ENCODE measurements at regions not wholly inside any gene's neighbourhood (a gene's known extent, or its start where the extent isn't known, plus 50 kb on each side); places are given as distances from the start of the nearest gene placed in this dataset.

DNA sequence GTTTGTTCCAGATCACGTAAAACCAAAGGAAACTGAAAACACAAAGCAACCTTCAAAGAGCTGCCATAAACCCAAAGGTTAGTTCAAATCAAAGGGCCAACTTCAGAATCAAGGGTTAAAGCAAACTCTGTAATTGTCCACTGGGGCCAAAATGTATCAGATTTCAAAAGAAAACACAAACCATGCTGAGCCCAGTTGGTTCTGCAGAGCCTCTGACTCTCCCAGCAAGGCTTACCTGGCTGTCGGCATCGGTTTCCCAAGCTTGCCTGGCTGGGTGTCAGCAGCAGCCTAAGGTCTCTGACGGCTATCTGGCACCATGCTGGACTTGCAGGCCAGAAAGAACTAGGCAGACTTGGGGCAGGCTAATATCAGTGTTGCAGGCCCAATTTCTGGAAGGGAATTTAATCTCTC is 125.3 kb downstream of the DAD1 start:
- TF ChIP-seq, protein P1, sequence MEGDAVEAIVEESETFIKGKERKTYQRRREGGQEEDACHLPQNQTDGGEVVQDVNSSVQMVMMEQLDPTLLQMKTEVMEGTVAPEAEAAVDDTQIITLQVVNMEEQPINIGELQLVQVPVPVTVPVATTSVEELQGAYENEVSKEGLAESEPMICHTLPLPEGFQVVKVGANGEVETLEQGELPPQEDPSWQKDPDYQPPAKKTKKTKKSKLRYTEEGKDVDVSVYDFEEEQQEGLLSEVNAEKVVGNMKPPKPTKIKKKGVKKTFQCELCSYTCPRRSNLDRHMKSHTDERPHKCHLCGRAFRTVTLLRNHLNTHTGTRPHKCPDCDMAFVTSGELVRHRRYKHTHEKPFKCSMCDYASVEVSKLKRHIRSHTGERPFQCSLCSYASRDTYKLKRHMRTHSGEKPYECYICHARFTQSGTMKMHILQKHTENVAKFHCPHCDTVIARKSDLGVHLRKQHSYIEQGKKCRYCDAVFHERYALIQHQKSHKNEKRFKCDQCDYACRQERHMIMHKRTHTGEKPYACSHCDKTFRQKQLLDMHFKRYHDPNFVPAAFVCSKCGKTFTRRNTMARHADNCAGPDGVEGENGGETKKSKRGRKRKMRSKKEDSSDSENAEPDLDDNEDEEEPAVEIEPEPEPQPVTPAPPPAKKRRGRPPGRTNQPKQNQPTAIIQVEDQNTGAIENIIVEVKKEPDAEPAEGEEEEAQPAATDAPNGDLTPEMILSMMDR (IDR thresholded peaks at IDR 0.05), result no peak
- peaks cover 9% of the 10 kb centered on the region for H3K4me1 Mint-ChIP-seq
- H3K79me2 ChIP-seq (ENCODE audit: insufficient read depth, low read length), result no peaks in the 10 kb centered on the region
- no peak overlapping the region for H3K4me3 Mint-ChIP-seq
- no peak for DNase-seq
- H3K27ac ChIP-seq (ENCODE audit: low read depth in 1 of 2, low read length in 2 of 2), result no peak overlapping the region
- no peak overlapping the region for H3K27ac Mint-ChIP-seq
- WGBS (ENCODE audit: insufficient coverage), result 90% methylated on average over 4 of the region's 4 CpGs
- no peaks in the 10 kb centered on the region for H3K9me3 ChIP-seq (replicated peaks in 1 of 2; ENCODE audit: control insufficient read depth in 1 of 2, insufficient read depth in 1 of 2, low read length in 2 of 2)
- no peak overlapping the region for H3K9ac ChIP-seq (ENCODE audit: insufficient read depth, low read length, poor library complexity, severe bottlenecking)
- no peak overlapping the region for H2AFZ ChIP-seq (ENCODE audit: insufficient read depth, low read depth, low read length, poor library complexity, severe bottlenecking)
- no peak overlapping the region for H3K4me2 ChIP-seq (replicated peaks; ENCODE audit: extremely low read depth, low read length, poor library complexity, severe bottlenecking)
- no peaks in the 10 kb centered on the region for H3K27me3 Mint-ChIP-seq (ENCODE audit: low read depth in 3 of 3)
- intact Hi-C loops (cut with micrococcal nuclease), result no loop called here
- H4K20me1 ChIP-seq (ENCODE audit: insufficient read depth, low read length), result no peaks in the 10 kb centered on the region
- H3K36me3 ChIP-seq (replicated peaks in 1 of 2; ENCODE audit: control insufficient read depth in 1 of 2, insufficient read depth in 2 of 2, low read length in 2 of 2), result no peaks in the 10 kb centered on the region
- no peaks in the 10 kb centered on the region for H3K27me3 ChIP-seq (ENCODE audit: control insufficient read depth in 2 of 2, insufficient read depth in 2 of 2, low read length in 2 of 2)
- no peaks in the 10 kb centered on the region for H3K4me1 ChIP-seq (ENCODE audit: control insufficient read depth in 1 of 2, insufficient read depth in 2 of 2, low read length in 2 of 2)
- no peaks in the 10 kb centered on the region for H3K36me3 Mint-ChIP-seq
- no peaks in the 10 kb centered on the region for H3K9me3 Mint-ChIP-seq
- no peak overlapping the region for H3K4me3 ChIP-seq (replicated peaks in 1 of 3; ENCODE audit: low read depth in 2 of 3, low read length in 3 of 3)

DNA sequence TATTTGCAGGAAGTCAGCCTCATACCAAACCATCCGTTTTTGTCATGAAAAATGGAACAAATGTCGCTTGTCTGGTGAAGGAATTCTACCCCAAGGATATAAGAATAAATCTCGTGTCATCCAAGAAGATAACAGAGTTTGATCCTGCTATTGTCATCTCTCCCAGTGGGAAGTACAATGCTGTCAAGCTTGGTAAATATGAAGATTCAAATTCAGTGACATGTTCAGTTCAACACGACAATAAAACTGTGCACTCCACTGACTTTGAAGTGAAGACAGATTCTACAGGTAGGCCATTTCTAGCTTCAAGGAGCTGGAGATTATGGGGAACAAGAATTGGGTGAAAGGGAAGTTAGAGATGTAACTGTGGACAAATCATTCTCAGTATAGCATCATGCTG is 126.1 kb downstream of the DAD1 start:
- no peaks in the 10 kb centered on the region for H3K36me3 ChIP-seq (replicated peaks in 1 of 2; ENCODE audit: control insufficient read depth in 1 of 2, insufficient read depth in 2 of 2, low read length in 2 of 2)
- no peak overlapping the region for H3K9ac ChIP-seq (ENCODE audit: insufficient read depth, low read length, poor library complexity, severe bottlenecking)
- no peaks in the 10 kb centered on the region for H3K9me3 ChIP-seq (replicated peaks in 1 of 2; ENCODE audit: control insufficient read depth in 1 of 2, insufficient read depth in 1 of 2, low read length in 2 of 2)
- Mint-ChIP-seq H3K4me3 (no peak overlapping the region), H3K4me1 (peaks cover 9% of the 10 kb centered on the region), H3K36me3 (no peaks in the 10 kb centered on the region), H3K27me3 (ENCODE audit: low read depth in 3 of 3) (no peaks in the 10 kb centered on the region), H3K27ac (no peak overlapping the region), H3K9me3 (no peaks in the 10 kb centered on the region)
- H3K4me2 ChIP-seq (replicated peaks; ENCODE audit: extremely low read depth, low read length, poor library complexity, severe bottlenecking), result no peak overlapping the region
- intact Hi-C loops (cut with micrococcal nuclease), result no loop called here
- no peak overlapping the region for H3K4me3 ChIP-seq (replicated peaks in 1 of 3; ENCODE audit: low read depth in 2 of 3, low read length in 3 of 3)
- WGBS (ENCODE audit: insufficient coverage), result 100% methylated on average over 1 of the region's 4 CpGs
- H3K4me1 ChIP-seq (ENCODE audit: control insufficient read depth in 1 of 2, insufficient read depth in 2 of 2, low read length in 2 of 2), result no peaks in the 10 kb centered on the region
- TF ChIP-seq, protein P1 (IDR thresholded peaks at IDR 0.05), result no peak
- no peaks in the 10 kb centered on the region for H3K79me2 ChIP-seq (ENCODE audit: insufficient read depth, low read length)
- no peaks in the 10 kb centered on the region for H4K20me1 ChIP-seq (ENCODE audit: insufficient read depth, low read length)
- H3K27ac ChIP-seq (ENCODE audit: low read depth in 1 of 2, low read length in 2 of 2), result no peak overlapping the region
- no peak for DNase-seq
- H2AFZ ChIP-seq (ENCODE audit: insufficient read depth, low read depth, low read length, poor library complexity, severe bottlenecking), result no peak overlapping the region
- H3K27me3 ChIP-seq (ENCODE audit: control insufficient read depth in 2 of 2, insufficient read depth in 2 of 2, low read length in 2 of 2), result no peaks in the 10 kb centered on the region

All from CD14-positive monocyte (primary cell).